Esophagus mucosa (tissue), 1 donor: ENCODE measurements at regions not wholly inside any gene's neighbourhood (a gene's known extent, or its start where the extent isn't known, plus 50 kb on each side); places are given as distances from the start of the nearest gene placed in this dataset.

Experiments
- ATAC-seq: fragments of 200-7000 bp; cut with Tn5 transposase; one replicate; pipeline ENCODE4 v1.9.1; 2020
- donor health status: DM: yes; HTN: yes; CAD: no.

GRCh38 chrX:51798701-51799100, 55.5 kb downstream of the GSPT2 start:
- no peak for ATAC-seq

- peak; percentile 48 for ATAC-seq
Measured at GRCh38 chrX:51802917-51803688, 59.9 kb downstream of the GSPT2 start.

- no peak for ATAC-seq
Measured at GRCh38 chrX:51803833-51804232, 60.6 kb downstream of the GSPT2 start.

- no peak for ATAC-seq
Measured at GRCh38 chrX:51804741-51805140, 61.5 kb downstream of the GSPT2 start.

GRCh38 chrX:51813886-51814460, 70.7 kb downstream of the GSPT2 start:
- no peak for ATAC-seq

- ATAC-seq = no peak
Measured at GRCh38 chrX:51824061-51824460, 69.4 kb upstream of the MAGED1 start.

GRCh38 chrX:51825436-51825835, 68.0 kb upstream of the MAGED1 start:
- ATAC-seq = no peak

- no peak for ATAC-seq
Measured at GRCh38 chrX:51834076-51834475, 59.3 kb upstream of the MAGED1 start.

GRCh38 chrX:51836823-51837222, 56.6 kb upstream of the MAGED1 start:
- ATAC-seq = no peak

- no peak for ATAC-seq
Measured at GRCh38 chrX:51837451-51837850, 56.0 kb upstream of the MAGED1 start.

- ATAC-seq = no peak
Measured at GRCh38 chrX:51837921-51838320, 55.5 kb upstream of the MAGED1 start.
